Spinal cord (tissue), 9 donors: ENCODE measurements at regions not wholly inside any gene's neighbourhood (a gene's known extent, or its start where the extent isn't known, plus 50 kb on each side); places are given as distances from the start of the nearest gene placed in this dataset.
"Not testable (repeated sequence)": the region's sequence is repeated elsewhere in the genome, so short reads cannot be mapped to it uniquely, and the experiment has no call there.

Experiments
- DNase-seq, 6 donors: peaks; one replicate each; pipeline versions ENCODE4 v3.0.0 to v3.0.0-alpha.2; 2013 to 2015; ENCODE audit warnings: low spot score in 6 of 6, low read depth in 4 of 6
- H3K27ac ChIP-seq: one replicate; pipeline ENCODE4 v1.5.1; 2013; ENCODE audit warnings: low read depth, low read length, control low read depth
- H3K27me3 ChIP-seq: one replicate; pipeline ENCODE4 v1.6.1; 2013; ENCODE audit warnings: low read length; ENCODE audit not compliant: control insufficient read depth, insufficient read depth
- H3K36me3 ChIP-seq: one replicate; pipeline ENCODE4 v1.6.1; 2013; ENCODE audit warnings: low read length; ENCODE audit not compliant: control insufficient read depth, insufficient read depth
- H3K4me1 ChIP-seq: one replicate; pipeline ENCODE4 v1.6.1; 2013; ENCODE audit warnings: low read length; ENCODE audit not compliant: control insufficient read depth, insufficient read depth
- H3K4me3 ChIP-seq: one replicate; pipeline ENCODE4 v1.5.1; 2013; ENCODE audit warnings: low read depth, low read length, control low read depth
- H3K9me3 ChIP-seq: one replicate; pipeline ENCODE4 v1.6.1; 2013; ENCODE audit warnings: low read length; ENCODE audit not compliant: control insufficient read depth, insufficient read depth
- WGBS: methylation state at CpG from one replicate; pipeline ENCODE4 v1.1.5; 2013; ENCODE audit warnings: missing lambda C conversion rate; ENCODE audit not compliant: insufficient coverage; 5-methylcytosine and 5-hydroxymethylcytosine counted together
- donor health status: healthy.

DNA sequence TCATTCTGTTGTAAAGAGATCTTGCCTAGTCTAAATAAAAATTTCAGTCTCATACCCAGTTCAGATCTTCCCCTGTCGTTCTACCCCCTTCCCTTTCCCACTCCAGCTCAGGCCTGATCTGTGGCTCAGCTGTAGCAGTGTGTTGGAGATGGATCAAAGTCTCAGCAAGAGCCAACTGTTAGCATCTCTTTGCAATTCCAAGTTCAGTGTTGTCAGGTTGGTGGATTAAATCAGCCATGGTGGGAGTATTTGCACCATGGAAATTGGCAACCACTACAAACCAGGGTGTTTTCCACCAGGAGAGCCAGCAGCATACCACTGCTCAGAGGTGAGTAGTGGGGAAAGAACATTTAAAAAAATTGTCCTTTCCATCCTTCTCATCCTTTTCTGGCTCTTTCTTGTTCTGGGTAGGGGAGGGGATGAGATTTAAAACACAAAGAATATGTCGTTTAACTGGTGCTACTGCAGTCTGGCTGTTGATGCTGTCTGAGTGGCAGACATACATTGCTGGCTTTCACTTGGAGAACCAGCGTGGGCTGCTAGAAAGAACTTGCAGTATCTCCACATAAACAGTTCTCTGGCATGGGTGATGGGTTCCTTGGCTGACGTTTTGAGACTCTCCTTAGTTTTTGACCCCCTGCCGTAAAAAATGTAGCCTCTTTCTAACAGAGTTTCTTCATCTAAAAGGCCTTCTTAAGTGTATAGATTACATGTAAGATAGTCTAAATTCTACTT, 514.1 kb downstream of the RAB38 start:
- Histone ChIP-seq H3K27ac (no peak overlapping the region), H3K36me3 (no peaks in the 10 kb centered on the region), H3K27me3 (no peaks in the 10 kb centered on the region), H3K9me3 (peaks cover 1% of the 10 kb centered on the region), H3K4me3 (no peak overlapping the region), H3K4me1 (peaks cover 3% of the 10 kb centered on the region)
- peak in 1 of 6 donors; percentile 67 for DNase-seq
- WGBS, result 79% methylated on average over 2 of the region's 5 CpGs

GRCh38 chr11:87659807-87660206, 515.4 kb downstream of the RAB38 start:
- no peak overlapping the region for H3K4me3 ChIP-seq
- no peak for DNase-seq
- H3K4me1 ChIP-seq, result peaks cover 3% of the 10 kb centered on the region
- WGBS, result 81% methylated on average over 2 of the region's 5 CpGs
- peaks cover 1% of the 10 kb centered on the region for H3K9me3 ChIP-seq
- H3K27me3 ChIP-seq, result no peaks in the 10 kb centered on the region
- no peak overlapping the region for H3K27ac ChIP-seq
- no peaks in the 10 kb centered on the region for H3K36me3 ChIP-seq

GRCh38 chr11:87645626-87646025, 529.6 kb downstream of the RAB38 start:
- DNase-seq, result no peak
- Histone ChIP-seq H3K9me3 (no peaks in the 10 kb centered on the region), H3K27ac (no peak overlapping the region), H3K27me3 (no peaks in the 10 kb centered on the region), H3K4me1 (no peaks in the 10 kb centered on the region), H3K36me3 (no peaks in the 10 kb centered on the region), H3K4me3 (no peak overlapping the region)
- WGBS, result no CpG with 5 or more reads among the region's 1 CpG

DNA sequence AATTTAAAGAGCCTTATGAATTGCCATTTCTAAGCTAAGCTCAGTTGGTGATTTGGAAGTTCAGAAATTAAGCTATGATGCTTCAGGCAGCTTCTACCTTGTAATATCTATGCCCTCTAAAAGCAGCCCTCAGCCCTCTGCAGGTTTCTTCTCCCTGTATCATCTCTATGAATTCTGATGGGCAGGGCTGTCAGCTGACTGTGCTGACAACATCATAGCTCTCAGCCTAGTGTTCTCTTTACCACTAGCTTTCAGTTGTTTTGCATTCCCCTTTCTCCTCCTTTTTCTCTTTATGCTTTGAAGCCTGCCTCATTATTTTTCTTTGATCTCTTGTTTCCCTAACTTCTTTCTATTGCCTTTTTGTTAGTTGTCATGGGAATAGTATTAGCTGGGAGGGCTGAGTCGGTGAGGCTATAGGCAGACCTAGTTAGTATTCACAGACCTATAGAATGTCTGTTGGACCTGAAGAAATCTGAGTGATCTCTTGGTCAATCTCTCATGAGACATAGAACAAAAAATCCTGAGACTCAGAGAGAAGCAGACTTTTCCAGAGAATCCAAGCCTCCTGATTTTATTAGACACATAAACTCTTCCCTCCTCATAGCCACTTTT, 535.4 kb downstream of the RAB38 start:
- H3K36me3 ChIP-seq, result no peaks in the 10 kb centered on the region
- H3K9me3 ChIP-seq, result no peaks in the 10 kb centered on the region
- no peak overlapping the region for H3K27ac ChIP-seq
- no peaks in the 10 kb centered on the region for H3K27me3 ChIP-seq
- no peaks in the 10 kb centered on the region for H3K4me1 ChIP-seq
- WGBS, result no CpG with 5 or more reads among the region's 1 CpG
- no peak for DNase-seq
- H3K4me3 ChIP-seq, result no peak overlapping the region

DNA sequence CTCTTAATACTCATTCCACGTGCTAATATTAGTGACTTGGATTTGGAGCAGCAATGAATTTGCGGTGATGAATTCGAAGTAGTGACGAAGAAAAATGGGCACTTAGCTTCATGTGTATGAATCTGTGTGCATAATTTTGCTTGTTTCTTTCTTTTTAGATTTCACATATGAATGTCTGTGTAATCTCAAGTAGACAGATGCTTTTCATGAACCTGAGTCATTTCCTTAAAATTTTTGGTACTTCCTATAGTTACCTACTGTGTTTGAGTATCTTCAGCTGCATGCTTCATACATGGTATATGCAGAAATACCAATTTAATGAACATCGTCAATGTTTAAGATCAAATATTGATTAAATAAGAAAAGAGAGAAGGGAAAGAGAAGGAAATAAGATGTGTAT, 540.2 kb downstream of the RAB38 start:
- H3K27ac ChIP-seq, result no peak overlapping the region
- no peaks in the 10 kb centered on the region for H3K9me3 ChIP-seq
- H3K27me3 ChIP-seq, result no peaks in the 10 kb centered on the region
- no peak overlapping the region for H3K4me3 ChIP-seq
- no peak for DNase-seq
- H3K36me3 ChIP-seq, result no peaks in the 10 kb centered on the region
- H3K4me1 ChIP-seq, result no peaks in the 10 kb centered on the region
- no CpG with 5 or more reads among the region's 5 CpGs for WGBS

DNA sequence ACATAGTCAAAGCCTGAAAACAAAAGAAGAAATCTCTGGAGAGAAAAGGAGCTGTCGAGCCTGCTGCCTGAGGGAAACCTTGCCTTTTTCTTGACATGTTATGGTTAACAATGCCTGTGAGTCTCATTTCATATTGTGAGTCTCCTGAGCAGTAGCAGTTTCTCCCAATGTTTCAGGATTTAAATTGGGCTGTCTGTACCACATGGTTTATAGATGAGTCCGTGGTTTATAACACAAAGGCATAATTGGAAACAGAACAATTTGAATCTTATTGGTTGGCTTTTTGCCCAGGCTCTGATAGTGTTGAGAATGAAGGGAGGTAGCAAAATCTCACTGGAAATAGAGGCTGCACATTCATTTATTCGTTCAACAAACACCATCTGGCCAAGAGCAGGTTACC, 540.9 kb downstream of the RAB38 start:
- WGBS, result 17% methylated on average over 2 of the region's 3 CpGs
- Histone ChIP-seq H3K36me3 (no peaks in the 10 kb centered on the region), H3K9me3 (no peaks in the 10 kb centered on the region), H3K4me3 (no peak overlapping the region), H3K27ac (no peak overlapping the region), H3K27me3 (no peaks in the 10 kb centered on the region), H3K4me1 (no peaks in the 10 kb centered on the region)
- peak in 3 of 6 donors; percentile 40 to 88 (median 68) for DNase-seq

- no peak for DNase-seq
- H3K36me3 ChIP-seq, result no peaks in the 10 kb centered on the region
- H3K27ac ChIP-seq, result no peak overlapping the region
- no peak overlapping the region for H3K4me3 ChIP-seq
- H3K4me1 ChIP-seq, result no peaks in the 10 kb centered on the region
- H3K27me3 ChIP-seq, result no peaks in the 10 kb centered on the region
- H3K9me3 ChIP-seq, result no peaks in the 10 kb centered on the region
Measured at GRCh38 chr11:87628957-87629356, 546.3 kb downstream of the RAB38 start.

- Histone ChIP-seq H3K4me1 (no peaks in the 10 kb centered on the region), H3K27me3 (no peaks in the 10 kb centered on the region), H3K4me3 (no peak overlapping the region), H3K9me3 (no peaks in the 10 kb centered on the region), H3K27ac (no peak overlapping the region), H3K36me3 (no peaks in the 10 kb centered on the region)
- peak in 3 of 6 donors; percentile 26 to 88 (median 73) for DNase-seq
- WGBS, result 45% methylated on average over 2 of the region's 5 CpGs
Measured at GRCh38 chr11:87628026-87628580, 547.1 kb downstream of the RAB38 start.

GRCh38 chr11:87623531-87624365, 551.5 kb downstream of the RAB38 start:
- not testable (repeated sequence) for H3K4me3 ChIP-seq, H3K27me3 ChIP-seq, H3K9me3 ChIP-seq, H3K36me3 ChIP-seq, H3K27ac ChIP-seq, DNase-seq, H3K4me1 ChIP-seq
- 79% methylated on average over 17 of the region's 24 CpGs for WGBS
